Panc1 (cell line): ENCODE measurements at regions not wholly inside any gene's neighbourhood (a gene's known extent, or its start where the extent isn't known, plus 50 kb on each side); places are given as distances from the start of the nearest gene placed in this dataset.

ENCODE experiments used
- ATAC-seq: fragments of 200-7000 bp; cut with Tn5 transposase; 2 replicates; pipeline ENCODE4 v1.9.1; 2020; ENCODE audit warnings: mild to moderate bottlenecking, moderate library complexity
- BruUV-seq: library from RNA; stranded (reverse); fragments of 400-500 nt; replicated peaks from 2 replicates; lab custom pipeline; 2021; lab: Mats Ljungman, UMichigan
- CTCF ChIA-PET: fragments of 300-600 bp; sonication (Branson Sonifier 250); formaldehyde crosslinking; loops from one replicate; lab custom pipeline; 2022; ENCODE audit warnings: antibody characterized with exemption; lab: Charles Lee
- POLR2A ChIA-PET: fragments of 300-600 bp; sonication (Branson Sonifier 250); formaldehyde crosslinking; loops from one replicate; lab custom pipeline; 2022; ENCODE audit warnings: antibody characterized with exemption; lab: Charles Lee
- DNase-seq: peaks from one replicate; pipeline ENCODE4 v3.0.0-alpha.2; 2010; ENCODE audit warnings: low read depth, low spot score
- H3K27ac ChIP-seq: 2 replicates; pipeline ENCODE4 v1.5.1; 2011; ENCODE audit warnings: mild to moderate bottlenecking, low read length, inconsistent platforms
- H3K27me3 ChIP-seq: fragments of 200-500 bp; sonication (Bioruptor generic); 2 replicates; pipeline ENCODE4 v1.6.0; 2014; ENCODE audit warnings: low read length, inconsistent platforms; ENCODE audit not compliant: control insufficient read depth, insufficient read depth
- H3K36me3 ChIP-seq: fragments of 200-500 bp; sonication (Bioruptor generic); 2 replicates; pipeline ENCODE4 v1.5.1; 2014; ENCODE audit warnings: inconsistent platforms, mild to moderate bottlenecking, low read length, moderate library complexity; ENCODE audit not compliant: control insufficient read depth, insufficient read depth
- H3K4me1 ChIP-seq: 2 replicates; pipeline ENCODE4 v1.5.1; 2011; ENCODE audit warnings: inconsistent platforms, mild to moderate bottlenecking, low read length, moderate library complexity; ENCODE audit not compliant: control insufficient read depth, insufficient read depth
- H3K4me3 ChIP-seq, 2 experiments: 2 replicates each; pipeline ENCODE4 v1.5.1; 2011 to 2012; ENCODE audit warnings: low read depth in 2 of 2, low read length in 2 of 2, mild to moderate bottlenecking in 2 of 2, inconsistent platforms in 1 of 2, moderate library complexity in 1 of 2
- H3K9me3 ChIP-seq: fragments of 200-500 bp; sonication (Bioruptor generic); 2 replicates; pipeline ENCODE4 v1.5.1; 2014; ENCODE audit warnings: low read depth, mild to moderate bottlenecking, inconsistent platforms, low read length, moderate library complexity; ENCODE audit not compliant: control insufficient read depth, insufficient read depth
- POLR2AphosphoS5 ChIP-seq: IDR thresholded peaks from 2 replicates; pipeline ENCODE4 v1.6.1; 2012; ENCODE audit warnings: mild to moderate bottlenecking, low read depth, low read length, moderate library complexity
- SIN3A ChIP-seq: IDR thresholded peaks from 2 replicates; pipeline ENCODE4 v1.6.1; 2012; ENCODE audit warnings: low read depth, mild to moderate bottlenecking, low read length, moderate library complexity, borderline replicate concordance; ENCODE audit not compliant: insufficient read depth
- TCF7L2 ChIP-seq: IDR thresholded peaks from 2 replicates; pipeline ENCODE4 v1.6.1; 2011; ENCODE audit warnings: mild to moderate bottlenecking, low read depth, low read length, inconsistent platforms
- in situ Hi-C: cut with HindIII; loops from 2 replicates; pipeline ENCODE4 v1.10.0; 2016; ENCODE audit warnings: low sequenced_read_pairs, low pct_unique_long_range_greater_than_20kb
- intact Hi-C: fragments of 100-400 bp; cut with micrococcal nuclease; formaldehyde crosslinking; loops from one replicate; pipeline ENCODE4 v1.10.0; 2022; ENCODE audit not compliant: unreplicated experiment
- TF ChIP-seq, protein P1 (sequence below), 2 experiments: IDR thresholded peaks; 2 replicates each; pipeline ENCODE4 v1.6.1; 2011 to 2012; ENCODE audit warnings: low read depth in 2 of 2, control low read depth in 1 of 2, low read length in 1 of 2, mild to moderate bottlenecking in 1 of 2, moderate library complexity in 1 of 2; ENCODE audit not compliant: insufficient read depth in 1 of 2
- TF ChIP-seq, protein P2 (sequence below): fragments of 450-650 bp; IDR thresholded peaks from 2 replicates; pipeline ENCODE4 v1.5.1; 2017; ENCODE audit warnings: mild to moderate bottlenecking

DNA sequence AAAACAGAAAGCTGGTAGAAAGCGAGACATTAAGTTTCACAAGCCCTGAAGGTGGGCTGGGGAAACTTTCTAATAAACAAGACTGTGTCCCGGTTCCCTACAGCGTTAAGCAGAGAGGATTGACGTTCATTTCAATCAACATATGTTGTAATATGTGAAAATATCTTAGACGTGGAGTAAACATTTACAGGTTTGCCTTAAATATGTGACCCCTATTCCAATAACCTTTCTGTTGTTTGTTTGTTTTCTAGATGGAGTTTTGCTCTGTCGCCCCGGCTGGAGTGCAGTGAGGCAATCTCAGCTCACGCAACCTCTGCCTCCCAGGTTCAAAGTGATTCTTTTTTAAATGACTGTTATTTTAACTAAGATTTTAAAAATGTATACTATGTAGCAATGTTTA is 526.2 kb downstream of the SUCLA2 start:
- Histone ChIP-seq H3K36me3 (no peaks in the 10 kb centered on the region), H3K27ac (no peak overlapping the region), H3K4me3 (no peak overlapping the region), H3K27me3 (no peaks in the 10 kb centered on the region), H3K9me3 (no peaks in the 10 kb centered on the region), H3K4me1 (no peaks in the 10 kb centered on the region)
- DNase-seq: no peak
- in situ Hi-C loops: no loop called here
- intact Hi-C loops: no loop called here
- BruUV-seq: no TSS peak
- no peak for ATAC-seq
- TF ChIP-seq, protein P1, sequence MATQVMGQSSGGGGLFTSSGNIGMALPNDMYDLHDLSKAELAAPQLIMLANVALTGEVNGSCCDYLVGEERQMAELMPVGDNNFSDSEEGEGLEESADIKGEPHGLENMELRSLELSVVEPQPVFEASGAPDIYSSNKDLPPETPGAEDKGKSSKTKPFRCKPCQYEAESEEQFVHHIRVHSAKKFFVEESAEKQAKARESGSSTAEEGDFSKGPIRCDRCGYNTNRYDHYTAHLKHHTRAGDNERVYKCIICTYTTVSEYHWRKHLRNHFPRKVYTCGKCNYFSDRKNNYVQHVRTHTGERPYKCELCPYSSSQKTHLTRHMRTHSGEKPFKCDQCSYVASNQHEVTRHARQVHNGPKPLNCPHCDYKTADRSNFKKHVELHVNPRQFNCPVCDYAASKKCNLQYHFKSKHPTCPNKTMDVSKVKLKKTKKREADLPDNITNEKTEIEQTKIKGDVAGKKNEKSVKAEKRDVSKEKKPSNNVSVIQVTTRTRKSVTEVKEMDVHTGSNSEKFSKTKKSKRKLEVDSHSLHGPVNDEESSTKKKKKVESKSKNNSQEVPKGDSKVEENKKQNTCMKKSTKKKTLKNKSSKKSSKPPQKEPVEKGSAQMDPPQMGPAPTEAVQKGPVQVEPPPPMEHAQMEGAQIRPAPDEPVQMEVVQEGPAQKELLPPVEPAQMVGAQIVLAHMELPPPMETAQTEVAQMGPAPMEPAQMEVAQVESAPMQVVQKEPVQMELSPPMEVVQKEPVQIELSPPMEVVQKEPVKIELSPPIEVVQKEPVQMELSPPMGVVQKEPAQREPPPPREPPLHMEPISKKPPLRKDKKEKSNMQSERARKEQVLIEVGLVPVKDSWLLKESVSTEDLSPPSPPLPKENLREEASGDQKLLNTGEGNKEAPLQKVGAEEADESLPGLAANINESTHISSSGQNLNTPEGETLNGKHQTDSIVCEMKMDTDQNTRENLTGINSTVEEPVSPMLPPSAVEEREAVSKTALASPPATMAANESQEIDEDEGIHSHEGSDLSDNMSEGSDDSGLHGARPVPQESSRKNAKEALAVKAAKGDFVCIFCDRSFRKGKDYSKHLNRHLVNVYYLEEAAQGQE (IDR thresholded peaks at IDR 0.05; ENCODE audit: insufficient read depth in 1 of 2, low read depth in 2 of 2, low read length in 1 of 2): no peak
- TF ChIP-seq TCF7L2 (no peak), SIN3A (no peak), POLR2AphosphoS5 (no peak)
- TF ChIP-seq, protein P2, sequence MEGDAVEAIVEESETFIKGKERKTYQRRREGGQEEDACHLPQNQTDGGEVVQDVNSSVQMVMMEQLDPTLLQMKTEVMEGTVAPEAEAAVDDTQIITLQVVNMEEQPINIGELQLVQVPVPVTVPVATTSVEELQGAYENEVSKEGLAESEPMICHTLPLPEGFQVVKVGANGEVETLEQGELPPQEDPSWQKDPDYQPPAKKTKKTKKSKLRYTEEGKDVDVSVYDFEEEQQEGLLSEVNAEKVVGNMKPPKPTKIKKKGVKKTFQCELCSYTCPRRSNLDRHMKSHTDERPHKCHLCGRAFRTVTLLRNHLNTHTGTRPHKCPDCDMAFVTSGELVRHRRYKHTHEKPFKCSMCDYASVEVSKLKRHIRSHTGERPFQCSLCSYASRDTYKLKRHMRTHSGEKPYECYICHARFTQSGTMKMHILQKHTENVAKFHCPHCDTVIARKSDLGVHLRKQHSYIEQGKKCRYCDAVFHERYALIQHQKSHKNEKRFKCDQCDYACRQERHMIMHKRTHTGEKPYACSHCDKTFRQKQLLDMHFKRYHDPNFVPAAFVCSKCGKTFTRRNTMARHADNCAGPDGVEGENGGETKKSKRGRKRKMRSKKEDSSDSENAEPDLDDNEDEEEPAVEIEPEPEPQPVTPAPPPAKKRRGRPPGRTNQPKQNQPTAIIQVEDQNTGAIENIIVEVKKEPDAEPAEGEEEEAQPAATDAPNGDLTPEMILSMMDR: no peak
- ChIA-PET CTCF (no interaction called here), POLR2A (no interaction called here)

DNA sequence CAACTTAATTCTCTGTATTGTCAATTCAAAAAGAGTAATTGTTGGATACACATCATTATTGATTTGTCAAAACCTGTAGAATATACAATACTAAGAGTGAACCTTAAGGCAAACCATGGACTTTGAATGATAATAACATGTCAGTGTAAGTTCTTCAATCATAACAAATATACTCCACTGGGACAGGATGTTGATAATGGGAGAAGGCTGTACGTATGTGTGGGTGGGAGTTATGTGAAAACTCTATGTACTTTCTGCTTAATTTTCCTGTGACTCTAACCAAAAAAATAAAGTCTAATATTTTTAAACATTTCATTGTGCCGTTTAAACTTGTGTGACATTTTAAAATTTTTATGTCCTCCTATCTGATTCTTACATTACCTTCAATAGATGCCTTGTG is 526.7 kb downstream of the SUCLA2 start:
- no peak for DNase-seq
- no peaks in the 10 kb centered on the region for H3K9me3 ChIP-seq
- CTCF ChIA-PET: no interaction called here
- in situ Hi-C loops: no loop called here
- no peaks in the 10 kb centered on the region for H3K27me3 ChIP-seq
- ATAC-seq: no peak
- no TSS peak for BruUV-seq
- POLR2A ChIA-PET: no interaction called here
- TF ChIP-seq, protein P2: no peak
- TF ChIP-seq TCF7L2: no peak
- no peak for TF ChIP-seq POLR2AphosphoS5
- no peak for TF ChIP-seq SIN3A
- TF ChIP-seq, protein P1 (IDR thresholded peaks at IDR 0.05; ENCODE audit: insufficient read depth in 1 of 2, low read depth in 2 of 2, low read length in 1 of 2): no peak
- no peaks in the 10 kb centered on the region for H3K4me1 ChIP-seq
- no peaks in the 10 kb centered on the region for H3K36me3 ChIP-seq
- intact Hi-C loops: no loop called here
- no peak overlapping the region for H3K27ac ChIP-seq
- H3K4me3 ChIP-seq: no peak overlapping the region
